SU-DHL-6 (cell line): ENCODE measurements at regions not wholly inside any gene's neighbourhood (a gene's known extent, or its start where the extent isn't known, plus 50 kb on each side); places are given as distances from the start of the nearest gene placed in this dataset.

ENCODE experiments used
- EZH2phosphoT487 ChIP-seq: fragments of 200-600 bp; sonication (generic), shearing (Covaris generic); conservative IDR thresholded peaks from 2 replicates; pipeline ENCODE4 v1.6.1; 2018; ENCODE audit warnings: mild to moderate bottlenecking, antibody characterized with exemption, low read length, moderate library complexity, mixed read lengths
- TF ChIP-seq, protein P1 (sequence below): fragments of 200-600 bp; sonication (generic); IDR thresholded peaks from one replicate; pipeline ENCODE4 v1.5.1; 2017; ENCODE audit warnings: antibody characterized with exemption, mild to moderate bottlenecking, low read length, moderate library complexity; ENCODE audit not compliant: insufficient read depth, poor library complexity, severe bottlenecking

DNA sequence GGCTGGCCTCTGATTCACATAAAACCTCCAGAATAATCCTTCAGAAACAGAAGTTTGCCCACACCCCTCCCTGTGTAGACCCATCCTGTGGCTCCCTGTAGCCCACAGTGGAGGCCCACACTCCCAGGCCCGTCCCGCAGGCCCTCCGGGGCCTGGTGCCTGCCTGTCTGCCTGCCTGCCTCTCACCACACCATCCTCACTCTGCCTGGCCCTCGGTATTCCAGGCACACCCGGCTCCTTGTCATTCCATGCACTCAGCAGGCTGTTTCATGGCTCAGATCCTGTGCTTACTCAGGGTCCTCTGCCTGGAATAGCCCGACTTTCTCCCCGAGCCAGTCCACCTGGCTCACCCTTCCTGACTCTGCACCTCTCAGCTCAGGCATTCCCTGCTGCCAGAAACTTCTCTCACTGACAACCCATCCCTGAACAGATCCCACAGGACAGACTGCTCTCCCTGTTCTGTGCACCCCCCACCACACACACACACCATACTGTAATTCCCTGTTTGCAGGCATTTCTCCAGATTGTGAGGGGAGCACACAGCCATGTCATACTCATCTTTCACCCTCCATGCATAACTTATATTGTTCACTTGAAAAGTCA lies 498.0 kb upstream of the ZMIZ1 start:
- TF ChIP-seq, protein P1, sequence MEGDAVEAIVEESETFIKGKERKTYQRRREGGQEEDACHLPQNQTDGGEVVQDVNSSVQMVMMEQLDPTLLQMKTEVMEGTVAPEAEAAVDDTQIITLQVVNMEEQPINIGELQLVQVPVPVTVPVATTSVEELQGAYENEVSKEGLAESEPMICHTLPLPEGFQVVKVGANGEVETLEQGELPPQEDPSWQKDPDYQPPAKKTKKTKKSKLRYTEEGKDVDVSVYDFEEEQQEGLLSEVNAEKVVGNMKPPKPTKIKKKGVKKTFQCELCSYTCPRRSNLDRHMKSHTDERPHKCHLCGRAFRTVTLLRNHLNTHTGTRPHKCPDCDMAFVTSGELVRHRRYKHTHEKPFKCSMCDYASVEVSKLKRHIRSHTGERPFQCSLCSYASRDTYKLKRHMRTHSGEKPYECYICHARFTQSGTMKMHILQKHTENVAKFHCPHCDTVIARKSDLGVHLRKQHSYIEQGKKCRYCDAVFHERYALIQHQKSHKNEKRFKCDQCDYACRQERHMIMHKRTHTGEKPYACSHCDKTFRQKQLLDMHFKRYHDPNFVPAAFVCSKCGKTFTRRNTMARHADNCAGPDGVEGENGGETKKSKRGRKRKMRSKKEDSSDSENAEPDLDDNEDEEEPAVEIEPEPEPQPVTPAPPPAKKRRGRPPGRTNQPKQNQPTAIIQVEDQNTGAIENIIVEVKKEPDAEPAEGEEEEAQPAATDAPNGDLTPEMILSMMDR = no peak
- no peak for TF ChIP-seq EZH2phosphoT487
